ENCODE measurements at regions not wholly inside any gene's neighbourhood (a gene's known extent, or its start where the extent isn't known, plus 50 kb on each side); places are given as distances from the start of the nearest gene placed in this dataset.

DNA sequence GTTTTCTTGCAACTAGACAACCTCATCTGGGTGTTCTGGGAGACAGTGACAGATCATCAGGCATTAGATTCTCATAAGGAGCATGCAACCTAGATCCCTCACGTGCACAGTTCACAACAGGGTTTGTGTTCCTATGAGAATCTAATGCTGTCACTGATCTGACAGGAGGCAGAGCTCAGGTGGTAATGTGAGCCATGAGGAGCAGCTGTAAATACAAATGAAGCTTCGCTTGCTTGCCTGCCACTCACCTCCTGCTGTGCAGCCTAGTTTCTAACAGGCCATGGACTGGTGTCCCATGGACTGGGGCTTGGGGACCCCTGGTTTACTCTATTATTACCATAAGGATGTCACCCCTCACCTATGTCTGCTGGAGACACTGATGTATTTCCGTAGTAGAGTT lies 166.8 kb downstream of the PSAT1 start:
- H3K27me3 ChIP-seq (ENCODE audit: control insufficient read depth, insufficient read depth, low read length): no peaks in the 10 kb centered on the region
- no peak overlapping the region for H3K4me2 ChIP-seq (ENCODE audit: extremely low read depth, insufficient read depth, low read length)
- H3K27ac ChIP-seq (ENCODE audit: insufficient read depth, low read length): no peak overlapping the region
- DNase-seq (ENCODE audit: low read depth in 2 of 2): no peak
- H3K9me3 ChIP-seq (ENCODE audit: control insufficient read depth, insufficient read depth, low read depth, low read length): no peaks in the 10 kb centered on the region
- H3K9ac ChIP-seq (ENCODE audit: insufficient read depth, low read length): no peak overlapping the region
- H3K36me3 ChIP-seq (ENCODE audit: control insufficient read depth, insufficient read depth, low read length): no peaks in the 10 kb centered on the region
- H2AFZ ChIP-seq (ENCODE audit: low read length): no peak overlapping the region
- no peaks in the 10 kb centered on the region for H3K79me2 ChIP-seq (ENCODE audit: control insufficient read depth, insufficient read depth, low read length)
- no peak overlapping the region for H3K4me3 ChIP-seq (replicated peaks in 1 of 4; ENCODE audit: control extremely low read depth in 1 of 4, insufficient read depth in 1 of 4, low read depth in 3 of 4, low read length in 4 of 4)
- no peaks in the 10 kb centered on the region for H3K4me1 ChIP-seq (ENCODE audit: control insufficient read depth, extremely low read depth, insufficient read depth, low read length)
- TF ChIP-seq, protein P1, sequence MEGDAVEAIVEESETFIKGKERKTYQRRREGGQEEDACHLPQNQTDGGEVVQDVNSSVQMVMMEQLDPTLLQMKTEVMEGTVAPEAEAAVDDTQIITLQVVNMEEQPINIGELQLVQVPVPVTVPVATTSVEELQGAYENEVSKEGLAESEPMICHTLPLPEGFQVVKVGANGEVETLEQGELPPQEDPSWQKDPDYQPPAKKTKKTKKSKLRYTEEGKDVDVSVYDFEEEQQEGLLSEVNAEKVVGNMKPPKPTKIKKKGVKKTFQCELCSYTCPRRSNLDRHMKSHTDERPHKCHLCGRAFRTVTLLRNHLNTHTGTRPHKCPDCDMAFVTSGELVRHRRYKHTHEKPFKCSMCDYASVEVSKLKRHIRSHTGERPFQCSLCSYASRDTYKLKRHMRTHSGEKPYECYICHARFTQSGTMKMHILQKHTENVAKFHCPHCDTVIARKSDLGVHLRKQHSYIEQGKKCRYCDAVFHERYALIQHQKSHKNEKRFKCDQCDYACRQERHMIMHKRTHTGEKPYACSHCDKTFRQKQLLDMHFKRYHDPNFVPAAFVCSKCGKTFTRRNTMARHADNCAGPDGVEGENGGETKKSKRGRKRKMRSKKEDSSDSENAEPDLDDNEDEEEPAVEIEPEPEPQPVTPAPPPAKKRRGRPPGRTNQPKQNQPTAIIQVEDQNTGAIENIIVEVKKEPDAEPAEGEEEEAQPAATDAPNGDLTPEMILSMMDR (conservative IDR thresholded peaks at IDR 0.05 in 1 of 2, IDR thresholded peaks at IDR 0.05 in 1 of 2; ENCODE audit: low read depth in 1 of 2, low read length in 2 of 2): no peak
- TF ChIP-seq EZH2 (IDR thresholded peaks at IDR 0.05; ENCODE audit: low read length, missing control alignments): no peak
- H4K20me1 ChIP-seq (ENCODE audit: control insufficient read depth, extremely low read depth, insufficient read depth, low read length): no peaks in the 10 kb centered on the region

DNA sequence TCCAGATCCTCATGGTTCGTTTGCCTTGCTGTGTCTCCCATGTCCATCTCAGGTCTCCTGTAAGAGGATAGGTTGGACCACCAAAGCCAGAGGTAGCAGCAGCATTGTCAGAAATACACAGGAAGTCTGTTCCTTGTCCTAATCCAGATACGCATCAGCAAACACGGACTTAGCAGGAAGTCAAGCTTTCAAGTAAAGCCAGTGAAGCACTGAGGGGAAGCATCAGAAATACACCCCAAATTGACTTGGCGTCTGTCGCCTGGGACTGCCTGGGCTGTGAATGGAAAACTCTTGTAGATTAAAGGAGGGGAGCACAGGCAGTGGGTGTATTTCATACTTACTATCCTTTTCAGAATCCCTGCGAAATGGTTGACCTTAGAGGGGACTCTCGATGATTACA lies 171.3 kb downstream of the PSAT1 start:
- no peak overlapping the region for H2AFZ ChIP-seq (ENCODE audit: low read length)
- no peaks in the 10 kb centered on the region for H3K4me1 ChIP-seq (ENCODE audit: control insufficient read depth, extremely low read depth, insufficient read depth, low read length)
- no peak overlapping the region for H3K4me2 ChIP-seq (ENCODE audit: extremely low read depth, insufficient read depth, low read length)
- no peaks in the 10 kb centered on the region for H3K79me2 ChIP-seq (ENCODE audit: control insufficient read depth, insufficient read depth, low read length)
- no peak for DNase-seq (ENCODE audit: low read depth in 2 of 2)
- no peaks in the 10 kb centered on the region for H3K27me3 ChIP-seq (ENCODE audit: control insufficient read depth, insufficient read depth, low read length)
- no peak overlapping the region for H3K9ac ChIP-seq (ENCODE audit: insufficient read depth, low read length)
- H4K20me1 ChIP-seq (ENCODE audit: control insufficient read depth, extremely low read depth, insufficient read depth, low read length): no peaks in the 10 kb centered on the region
- H3K9me3 ChIP-seq (ENCODE audit: control insufficient read depth, insufficient read depth, low read depth, low read length): no peaks in the 10 kb centered on the region
- H3K4me3 ChIP-seq (replicated peaks in 1 of 4; ENCODE audit: control extremely low read depth in 1 of 4, insufficient read depth in 1 of 4, low read depth in 3 of 4, low read length in 4 of 4): no peak overlapping the region
- no peak for TF ChIP-seq EZH2 (IDR thresholded peaks at IDR 0.05; ENCODE audit: low read length, missing control alignments)
- TF ChIP-seq, protein P1 (conservative IDR thresholded peaks at IDR 0.05 in 1 of 2, IDR thresholded peaks at IDR 0.05 in 1 of 2; ENCODE audit: low read depth in 1 of 2, low read length in 2 of 2): no peak
- H3K27ac ChIP-seq (ENCODE audit: insufficient read depth, low read length): no peak overlapping the region
- no peaks in the 10 kb centered on the region for H3K36me3 ChIP-seq (ENCODE audit: control insufficient read depth, insufficient read depth, low read length)

DNA sequence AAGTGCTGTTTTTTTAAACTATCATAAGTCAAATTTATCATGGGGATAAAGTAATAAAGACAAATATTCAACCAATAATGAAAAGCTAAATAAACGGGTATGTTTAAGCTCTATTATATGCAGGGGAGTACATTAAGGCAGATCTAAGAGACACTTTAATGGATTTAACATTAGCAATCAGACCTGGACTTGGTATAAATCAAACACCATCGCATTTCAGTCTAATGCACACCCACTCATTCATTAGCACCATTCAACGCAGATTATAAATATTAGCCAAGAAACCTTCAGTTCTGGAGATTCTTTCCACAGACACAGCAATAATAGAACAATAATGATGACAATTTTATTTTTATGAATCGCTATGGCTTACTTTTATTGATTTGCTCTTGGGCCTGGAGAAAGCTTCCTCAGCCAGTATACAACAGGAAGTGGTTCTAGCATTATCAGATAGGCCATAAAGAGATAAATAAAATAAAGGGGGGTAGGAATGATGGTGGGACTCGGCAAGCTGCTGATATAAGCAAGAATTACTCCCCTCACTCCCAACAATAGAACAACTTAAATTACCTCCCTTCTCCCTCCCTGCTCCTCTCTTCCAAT lies 172.2 kb downstream of the PSAT1 start:
- no peak for DNase-seq (ENCODE audit: low read depth in 2 of 2)
- H3K9me3 ChIP-seq (ENCODE audit: control insufficient read depth, insufficient read depth, low read depth, low read length): no peaks in the 10 kb centered on the region
- H3K4me2 ChIP-seq (ENCODE audit: extremely low read depth, insufficient read depth, low read length): no peak overlapping the region

More for the DNA sequence above, 172.2 kb downstream of the PSAT1 start:
- Histone ChIP-seq H3K79me2 (ENCODE audit: control insufficient read depth, insufficient read depth, low read length) (no peaks in the 10 kb centered on the region), H4K20me1 (ENCODE audit: control insufficient read depth, extremely low read depth, insufficient read depth, low read length) (no peaks in the 10 kb centered on the region), H3K27ac (ENCODE audit: insufficient read depth, low read length) (no peak overlapping the region), H2AFZ (ENCODE audit: low read length) (no peak overlapping the region), H3K4me3 (replicated peaks in 1 of 4; ENCODE audit: control extremely low read depth in 1 of 4, insufficient read depth in 1 of 4, low read depth in 3 of 4, low read length in 4 of 4) (no peak overlapping the region), H3K9ac (ENCODE audit: insufficient read depth, low read length) (no peak overlapping the region), H3K36me3 (ENCODE audit: control insufficient read depth, insufficient read depth, low read length) (no peaks in the 10 kb centered on the region), H3K4me1 (ENCODE audit: control insufficient read depth, extremely low read depth, insufficient read depth, low read length) (no peaks in the 10 kb centered on the region), H3K27me3 (ENCODE audit: control insufficient read depth, insufficient read depth, low read length) (no peaks in the 10 kb centered on the region)
- TF ChIP-seq, protein P1 (conservative IDR thresholded peaks at IDR 0.05 in 1 of 2, IDR thresholded peaks at IDR 0.05 in 1 of 2; ENCODE audit: low read depth in 1 of 2, low read length in 2 of 2): no peak
- TF ChIP-seq EZH2 (IDR thresholded peaks at IDR 0.05; ENCODE audit: low read length, missing control alignments): no peak
